ENCODE measurements at regions not wholly inside any gene's neighbourhood (a gene's known extent, or its start where the extent isn't known, plus 50 kb on each side); places are given as distances from the start of the nearest gene placed in this dataset.

DNA sequence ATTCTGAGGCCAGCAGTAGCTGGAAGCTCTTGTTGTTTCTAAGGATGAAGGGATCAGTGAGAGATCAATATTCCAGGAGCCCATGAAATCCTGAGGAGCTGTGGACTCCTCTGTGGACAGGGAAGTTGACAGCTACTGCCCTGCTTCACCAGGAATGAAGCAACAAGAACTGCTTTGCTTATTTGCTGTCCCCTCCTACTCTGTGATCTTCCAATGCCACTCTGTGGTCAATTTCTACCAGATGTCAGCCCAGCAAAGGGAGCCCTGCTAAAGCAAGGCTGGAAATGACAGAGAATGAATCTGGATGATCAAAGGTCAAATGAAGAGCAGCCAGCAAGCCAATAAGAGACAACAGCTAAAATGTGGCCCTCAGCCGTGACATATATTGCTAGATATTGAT, 227.5 kb upstream of the CHRM2 start:
- no CpG with 5 or more reads among the region's 1 CpG for WGBS (ENCODE audit: insufficient coverage)
- H3K4me3 ChIP-seq (ENCODE audit: control extremely low read depth in 1 of 5, extremely low read depth in 1 of 5, insufficient read depth in 1 of 5, low read depth in 2 of 5, low read length in 4 of 5) = no peak overlapping the region
- intact Hi-C loops (cut with micrococcal nuclease) = no loop called here
- H3K9me3 Mint-ChIP-seq (ENCODE audit: insufficient read depth) = peaks cover 3% of the 10 kb centered on the region
- TF ChIP-seq EZH2 (IDR thresholded peaks at IDR 0.05; ENCODE audit: borderline replicate concordance, insufficient read depth, low read depth, low read length, poor library complexity, severe bottlenecking) (no peak), CTCF (IDR thresholded peaks at IDR 0.05) (no peak)
- ATAC-seq (ENCODE audit: low read depth) (no peak), DNase-seq (no peak)
- H3K27ac Mint-ChIP-seq = no peak overlapping the region
- H3K4me1 Mint-ChIP-seq = no peaks in the 10 kb centered on the region
- no peaks in the 10 kb centered on the region for H3K27me3 ChIP-seq (replicated peaks in 1 of 4; ENCODE audit: control extremely low read depth in 1 of 4, control insufficient read depth in 3 of 4, insufficient read depth in 4 of 4, low read length in 3 of 4)
- no peak overlapping the region for H3K9ac ChIP-seq (ENCODE audit: low read length)
- no peaks in the 10 kb centered on the region for H3K27me3 Mint-ChIP-seq
- no peaks in the 10 kb centered on the region for H4K20me1 ChIP-seq (ENCODE audit: control insufficient read depth, insufficient read depth, low read length, poor library complexity, severe bottlenecking)
- H3K4me3 Mint-ChIP-seq = no peak overlapping the region
- POLR2A ChIA-PET = no interaction called here
- no peaks in the 10 kb centered on the region for H3K79me2 ChIP-seq (ENCODE audit: control insufficient read depth, insufficient read depth, low read length)
- no peak overlapping the region for H3K27ac ChIP-seq (ENCODE audit: low read length in 2 of 2)
- no peak overlapping the region for H2AFZ ChIP-seq (ENCODE audit: insufficient read depth, low read depth, low read length, poor library complexity, severe bottlenecking)
- CTCF ChIA-PET = no interaction called here
- no peaks in the 10 kb centered on the region for H3K9me3 ChIP-seq (ENCODE audit: control extremely low read depth in 1 of 3, control insufficient read depth in 2 of 3, insufficient read depth in 1 of 3, low read length in 2 of 3)
- H3K36me3 ChIP-seq (replicated peaks in 1 of 2; ENCODE audit: control extremely low read depth in 1 of 2, control insufficient read depth in 1 of 2, extremely low read depth in 1 of 2, insufficient read depth in 2 of 2, low read length in 1 of 2) = no peaks in the 10 kb centered on the region
- no peaks in the 10 kb centered on the region for H3K4me1 ChIP-seq (ENCODE audit: control insufficient read depth in 2 of 2, insufficient read depth in 2 of 2, low read length in 2 of 2)
- no peak overlapping the region for H3K4me2 ChIP-seq (replicated peaks; ENCODE audit: low read depth, low read length, poor library complexity, severe bottlenecking)

- Mint-ChIP-seq H3K27ac (no peak overlapping the region), H3K9me3 (ENCODE audit: insufficient read depth) (peaks cover 2% of the 10 kb centered on the region), H3K4me1 (no peaks in the 10 kb centered on the region), H3K4me3 (no peak overlapping the region), H3K27me3 (no peaks in the 10 kb centered on the region)
- Histone ChIP-seq H3K27ac (ENCODE audit: low read length in 2 of 2) (no peak overlapping the region), H2AFZ (ENCODE audit: insufficient read depth, low read depth, low read length, poor library complexity, severe bottlenecking) (no peak overlapping the region), H3K4me1 (ENCODE audit: control insufficient read depth in 2 of 2, insufficient read depth in 2 of 2, low read length in 2 of 2) (no peaks in the 10 kb centered on the region), H3K4me3 (ENCODE audit: control extremely low read depth in 1 of 5, extremely low read depth in 1 of 5, insufficient read depth in 1 of 5, low read depth in 2 of 5, low read length in 4 of 5) (no peak overlapping the region), H3K4me2 (replicated peaks; ENCODE audit: low read depth, low read length, poor library complexity, severe bottlenecking) (no peak overlapping the region), H3K79me2 (ENCODE audit: control insufficient read depth, insufficient read depth, low read length) (no peaks in the 10 kb centered on the region), H4K20me1 (ENCODE audit: control insufficient read depth, insufficient read depth, low read length, poor library complexity, severe bottlenecking) (no peaks in the 10 kb centered on the region), H3K36me3 (replicated peaks in 1 of 2; ENCODE audit: control extremely low read depth in 1 of 2, control insufficient read depth in 1 of 2, extremely low read depth in 1 of 2, insufficient read depth in 2 of 2, low read length in 1 of 2) (no peaks in the 10 kb centered on the region), H3K9ac (ENCODE audit: low read length) (no peak overlapping the region), H3K27me3 (replicated peaks in 1 of 4; ENCODE audit: control extremely low read depth in 1 of 4, control insufficient read depth in 3 of 4, insufficient read depth in 4 of 4, low read length in 3 of 4) (no peaks in the 10 kb centered on the region), H3K9me3 (ENCODE audit: control extremely low read depth in 1 of 3, control insufficient read depth in 2 of 3, insufficient read depth in 1 of 3, low read length in 2 of 3) (no peaks in the 10 kb centered on the region)
- DNase-seq (no peak), ATAC-seq (ENCODE audit: low read depth) (no peak)
- intact Hi-C loops (cut with micrococcal nuclease) = no loop called here
- CTCF ChIA-PET = no interaction called here
- WGBS (ENCODE audit: insufficient coverage) = no CpG with 5 or more reads among the region's 2 CpGs
- POLR2A ChIA-PET = no interaction called here
- no peak for TF ChIP-seq CTCF (IDR thresholded peaks at IDR 0.05)
- no peak for TF ChIP-seq EZH2 (IDR thresholded peaks at IDR 0.05; ENCODE audit: borderline replicate concordance, insufficient read depth, low read depth, low read length, poor library complexity, severe bottlenecking)
These were observed 230.6 kb upstream of the CHRM2 start for GRCh38 chr7:136637813-136638212.

All from B cell (primary cell).